GM12878 (cell line): ENCODE measurements at regions not wholly inside any gene's neighbourhood (a gene's known extent, or its start where the extent isn't known, plus 50 kb on each side); places are given as distances from the start of the nearest gene placed in this dataset.

Source experiments
- ATAC-seq: fragments of 200-7000 bp; cut with Tn5 transposase; 3 replicates; pipeline ENCODE4 v1.9.1; 2020; ENCODE audit warnings: mild to moderate bottlenecking, moderate library complexity
- BruUV-seq: library from RNA; stranded (reverse); fragments of 400-500 nt; replicated peaks from 2 replicates; lab custom pipeline; 2021; lab: Mats Ljungman, UMichigan
- CTCF ChIA-PET: fragments of 300-600 bp; sonication (Branson Sonifier 250); formaldehyde crosslinking; extraction: SDS; loops from one replicate; lab custom pipeline; 2021; ENCODE audit warnings: inconsistent platforms; lab: Yijun Ruan, JAX
- POLR2A ChIA-PET: fragments of 350-600 bp; formaldehyde crosslinking; extraction: SDS; loops from one replicate; lab custom pipeline; 2021; ENCODE audit warnings: inconsistent platforms; lab: Charles Lee
- RAD21 ChIA-PET: fragments of 300-600 bp; sonication (Branson Sonifier 250); formaldehyde crosslinking; loops from one replicate; lab custom pipeline; 2023; ENCODE audit warnings: antibody characterized with exemption; ENCODE audit not compliant: unreplicated experiment; lab: Charles Lee
- SMC1A ChIA-PET: fragments of 300-600 bp; sonication (Branson Sonifier 250); formaldehyde crosslinking; loops from one replicate; lab custom pipeline; 2023; ENCODE audit not compliant: unreplicated experiment, uncharacterized antibody; lab: Charles Lee
- DNase-seq: peaks from one replicate; pipeline ENCODE4 v3.0.0-alpha.2; 2011; ENCODE audit warnings: low read depth, low spot score
- FAIRE-seq: peaks from 3 replicates; lab custom pipeline; 2011; peaks lifted over from hg19 to GRCh38; lab: Jason Lieb, UNC
- H2AFZ ChIP-seq: 2 replicates; pipeline ENCODE4 v1.6.0; 2011; ENCODE audit warnings: low read depth, low read length, control low read depth; ENCODE audit not compliant: control insufficient read depth
- H3K27ac ChIP-seq: 2 replicates; pipeline ENCODE4 v1.5.1; 2011; ENCODE audit warnings: control low read depth; ENCODE audit not compliant: control insufficient read depth, insufficient read depth
- H3K27me3 ChIP-seq, 2 experiments: replicated peaks in 1 of 2; 2 replicates each; pipeline versions ENCODE4 v1.6.0 to v1.6.1; 2011; ENCODE audit warnings: low read length in 1 of 2; ENCODE audit not compliant: control insufficient read depth in 2 of 2, insufficient read depth in 2 of 2
- H3K36me3 ChIP-seq, 2 experiments: 2 replicates each; pipeline ENCODE4 v1.5.1; 2011; ENCODE audit warnings: low read length in 1 of 2; ENCODE audit not compliant: control insufficient read depth in 2 of 2, insufficient read depth in 2 of 2
- H3K4me1 ChIP-seq: 2 replicates; pipeline ENCODE4 v1.6.1; 2011; ENCODE audit warnings: mild to moderate bottlenecking, low read length, moderate library complexity, mixed read lengths; ENCODE audit not compliant: control insufficient read depth, insufficient read depth
- H3K4me2 ChIP-seq: 2 replicates; pipeline ENCODE4 v1.6.0; 2011; ENCODE audit warnings: control low read depth; ENCODE audit not compliant: control insufficient read depth, insufficient read depth
- H3K4me3 ChIP-seq: fragments of 200-600 bp; sonication (generic); 2 replicates; pipeline ENCODE4 v1.5.1; 2016
- H3K79me2 ChIP-seq: 2 replicates; pipeline ENCODE4 v1.6.0; 2011; ENCODE audit warnings: low read length; ENCODE audit not compliant: control insufficient read depth, insufficient read depth
- H3K9ac ChIP-seq: 2 replicates; pipeline ENCODE4 v1.8.0; 2011; ENCODE audit warnings: low read length, control low read depth, mixed read lengths; ENCODE audit not compliant: control insufficient read depth, insufficient read depth
- H3K9me3 ChIP-seq: replicated peaks from 3 replicates; pipeline ENCODE4 v1.5.1; 2011; ENCODE audit warnings: mild to moderate bottlenecking, low read length; ENCODE audit not compliant: control insufficient read depth, insufficient read depth
- H4K20me1 ChIP-seq: 2 replicates; pipeline ENCODE4 v1.6.0; 2011; ENCODE audit not compliant: control insufficient read depth, insufficient read depth
- BCLAF1 ChIP-seq: fragments of 450-650 bp; IDR thresholded peaks from 2 replicates; pipeline ENCODE4 v1.6.1; 2017; ENCODE audit warnings: antibody characterized with exemption, mild to moderate bottlenecking, moderate library complexity
- CHD1 ChIP-seq: IDR thresholded peaks from 2 replicates; pipeline ENCODE4 v1.6.1; 2012; ENCODE audit warnings: low read depth, low read length, improper control_type of control experiment
- ETV6 ChIP-seq, 2 experiments: fragments of 450-650 bp in 1 of 2; IDR thresholded peaks in 1 of 2; conservative IDR thresholded peaks in 1 of 2; 2 replicates each; pipeline ENCODE4 v1.6.1; 2014; ENCODE audit warnings: antibody characterized with exemption in 1 of 2, borderline replicate concordance in 1 of 2, low read depth in 1 of 2, mild to moderate bottlenecking in 1 of 2, moderate library complexity in 1 of 2
- MEF2A ChIP-seq: IDR thresholded peaks from 2 replicates; pipeline ENCODE4 v1.6.1; 2011; ENCODE audit warnings: low read depth, mild to moderate bottlenecking, low read length, moderate library complexity; ENCODE audit not compliant: insufficient read depth
- MYC ChIP-seq: IDR thresholded peaks from 2 replicates; pipeline ENCODE4 v1.6.1; 2011; ENCODE audit warnings: mild to moderate bottlenecking, low read length, moderate library complexity, inconsistent platforms; ENCODE audit not compliant: insufficient read depth, insufficient replicate concordance, insufficient read length, severe bottlenecking
- NR2F1 ChIP-seq: fragments of 450-650 bp; conservative IDR thresholded peaks from 2 replicates; pipeline ENCODE4 v1.6.1; 2017; ENCODE audit warnings: mild to moderate bottlenecking
- STAT3 ChIP-seq: IDR thresholded peaks from 2 replicates; pipeline ENCODE4 v1.6.1; 2011; ENCODE audit warnings: low read depth, low read length, improper control_type of control experiment
- TBL1XR1 ChIP-seq: IDR thresholded peaks from 2 replicates; pipeline ENCODE4 v1.6.1; 2012; ENCODE audit warnings: low read depth, low read length, improper control_type of control experiment
- WGBS: methylation state at CpG from one replicate; pipeline ENCODE4 v1.1.6; 2016; ENCODE audit warnings: low lambda C conversion rate; ENCODE audit not compliant: insufficient replicate concordance, insufficient coverage; ENCODE audit errors: missing lambda C conversion rate; 5-methylcytosine and 5-hydroxymethylcytosine counted together
- in situ Hi-C: fragments of 300-500 bp; cut with MboI; formaldehyde crosslinking; loops from 9 replicates; pipeline ENCODE4 v1.14.3; 2018; ENCODE audit warnings: mixed read lengths
- intact Hi-C: fragments of 100-400 bp; cut with micrococcal nuclease; formaldehyde crosslinking; loops from one replicate; pipeline ENCODE4 v1.14.2; 2022; ENCODE audit not compliant: unreplicated experiment
- TF ChIP-seq, protein P1 (sequence below): IDR thresholded peaks from 2 replicates; pipeline ENCODE4 v1.6.1; 2011; ENCODE audit warnings: low read depth, low read length, improper control_type of control experiment, borderline replicate concordance
- TF ChIP-seq, protein P2 (sequence below): IDR thresholded peaks from 2 replicates; pipeline ENCODE4 v1.6.1; 2012; ENCODE audit warnings: low read depth, low read length, improper control_type of control experiment

DNA sequence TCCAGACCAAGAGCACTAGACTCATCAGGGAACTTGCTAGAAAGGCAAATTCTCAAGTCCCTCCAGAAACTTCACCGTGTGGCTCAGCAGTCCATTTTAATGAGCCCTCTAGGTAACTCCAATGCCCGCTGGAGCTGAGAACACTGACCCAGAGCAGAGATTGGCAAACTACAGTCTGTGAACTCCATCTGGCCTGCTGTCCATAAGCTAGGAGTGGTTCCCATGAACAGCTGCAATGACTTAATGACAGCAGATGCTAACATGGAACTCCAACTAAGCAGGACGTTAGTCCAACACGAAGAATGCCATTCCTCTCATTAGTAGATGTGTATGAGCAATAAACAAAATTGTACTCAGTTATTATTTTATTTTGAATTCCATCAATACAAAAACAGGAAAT, 371.9 kb downstream of the STK39 start (continued):
- TF ChIP-seq TBL1XR1 (no peak), MYC (no peak), STAT3 (no peak)

- SMC1A ChIA-PET = no interaction called here
- no peaks in the 10 kb centered on the region for H3K4me1 ChIP-seq
- in situ Hi-C loops = no loop called here
- FAIRE-seq (no peak), DNase-seq (no peak), ATAC-seq (no peak)
- 37% methylated on average over 4 of the region's 4 CpGs for WGBS
- no peaks in the 10 kb centered on the region for H3K9me3 ChIP-seq
- BruUV-seq = no TSS peak
- no peaks in the 10 kb centered on the region for H3K79me2 ChIP-seq
- no peak overlapping the region for H3K27ac ChIP-seq
- H3K4me3 ChIP-seq = no peak overlapping the region
- no peak overlapping the region for H2AFZ ChIP-seq
- intact Hi-C loops = no loop called here
- RAD21 ChIA-PET = no interaction called here
- H3K36me3 ChIP-seq = no peaks in the 10 kb centered on the region
- no peaks in the 10 kb centered on the region for H3K27me3 ChIP-seq
- no peak overlapping the region for H3K4me2 ChIP-seq
- H4K20me1 ChIP-seq = no peaks in the 10 kb centered on the region; the same call in 1 of the 2 replicates
- TF ChIP-seq, protein P1, sequence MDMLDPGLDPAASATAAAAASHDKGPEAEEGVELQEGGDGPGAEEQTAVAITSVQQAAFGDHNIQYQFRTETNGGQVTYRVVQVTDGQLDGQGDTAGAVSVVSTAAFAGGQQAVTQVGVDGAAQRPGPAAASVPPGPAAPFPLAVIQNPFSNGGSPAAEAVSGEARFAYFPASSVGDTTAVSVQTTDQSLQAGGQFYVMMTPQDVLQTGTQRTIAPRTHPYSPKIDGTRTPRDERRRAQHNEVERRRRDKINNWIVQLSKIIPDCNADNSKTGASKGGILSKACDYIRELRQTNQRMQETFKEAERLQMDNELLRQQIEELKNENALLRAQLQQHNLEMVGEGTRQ = no peak
- TF ChIP-seq, protein P2, sequence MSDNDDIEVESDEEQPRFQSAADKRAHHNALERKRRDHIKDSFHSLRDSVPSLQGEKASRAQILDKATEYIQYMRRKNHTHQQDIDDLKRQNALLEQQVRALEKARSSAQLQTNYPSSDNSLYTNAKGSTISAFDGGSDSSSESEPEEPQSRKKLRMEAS = no peak
- TF ChIP-seq ETV6 (conservative IDR thresholded peaks at IDR 0.05 in 1 of 2, IDR thresholded peaks at IDR 0.05 in 1 of 2; ENCODE audit: borderline replicate concordance in 1 of 2, low read depth in 1 of 2) (no peak), CHD1 (no peak), NR2F1 (no peak), MEF2A (no peak), BCLAF1 (no peak)
- CTCF ChIA-PET = no interaction called here
- no peak overlapping the region for H3K9ac ChIP-seq
- POLR2A ChIA-PET = no interaction called here
Measured at GRCh38 chr2:167874812-167875211, 372.6 kb downstream of the STK39 start.
